RWPE2 (cell line): ENCODE measurements at regions not wholly inside any gene's neighbourhood (a gene's known extent, or its start where the extent isn't known, plus 50 kb on each side); places are given as distances from the start of the nearest gene placed in this dataset.

Source experiments
- ATAC-seq: fragments of 200-7000 bp; cut with Tn5 transposase; 3 replicates; pipeline ENCODE4 v1.9.1; 2021; ENCODE audit warnings: low read depth
- DNase-seq: peaks from one replicate; pipeline ENCODE4 v3.0.0-alpha.2; 2020; ENCODE audit warnings: low spot score
- H3K27ac ChIP-seq: fragments of 450-650 bp; 2 replicates; pipeline ENCODE4 v1.5.1; 2017; ENCODE audit warnings: mild to moderate bottlenecking; ENCODE audit not compliant: poor library complexity, severe bottlenecking
- H3K27me3 ChIP-seq: fragments of 250-450 bp; sonication (Bioruptor Pico); 2 replicates; pipeline ENCODE4 v1.5.1; 2021; ENCODE audit warnings: mild to moderate bottlenecking, moderate library complexity; ENCODE audit not compliant: insufficient read depth, poor library complexity, severe bottlenecking
- H3K36me3 ChIP-seq: fragments of 250-450 bp; sonication (Bioruptor Pico); 2 replicates; pipeline ENCODE4 v1.5.1; 2020; ENCODE audit warnings: low read depth, mild to moderate bottlenecking, moderate library complexity
- H3K4me1 ChIP-seq: fragments of 250-450 bp; sonication (Bioruptor Pico); 2 replicates; pipeline ENCODE4 v1.5.1; 2021; ENCODE audit warnings: mild to moderate bottlenecking, moderate library complexity; ENCODE audit not compliant: insufficient read depth, poor library complexity, severe bottlenecking
- H3K4me3 ChIP-seq: fragments of 250-450 bp; sonication (Bioruptor Pico); 2 replicates; pipeline ENCODE4 v1.5.1; 2021; ENCODE audit warnings: mild to moderate bottlenecking, moderate library complexity; ENCODE audit not compliant: severe bottlenecking
- H3K9me3 ChIP-seq: fragments of 250-450 bp; sonication (Bioruptor Pico); 2 replicates; pipeline ENCODE4 v1.5.1; 2021; ENCODE audit warnings: mild to moderate bottlenecking, moderate library complexity; ENCODE audit not compliant: severe bottlenecking
- TF ChIP-seq, protein P1 (sequence below): fragments of 450-650 bp; IDR thresholded peaks from one replicate; pipeline ENCODE4 v1.5.1; 2017; ENCODE audit warnings: mild to moderate bottlenecking, moderate library complexity; ENCODE audit not compliant: poor library complexity, severe bottlenecking

DNA sequence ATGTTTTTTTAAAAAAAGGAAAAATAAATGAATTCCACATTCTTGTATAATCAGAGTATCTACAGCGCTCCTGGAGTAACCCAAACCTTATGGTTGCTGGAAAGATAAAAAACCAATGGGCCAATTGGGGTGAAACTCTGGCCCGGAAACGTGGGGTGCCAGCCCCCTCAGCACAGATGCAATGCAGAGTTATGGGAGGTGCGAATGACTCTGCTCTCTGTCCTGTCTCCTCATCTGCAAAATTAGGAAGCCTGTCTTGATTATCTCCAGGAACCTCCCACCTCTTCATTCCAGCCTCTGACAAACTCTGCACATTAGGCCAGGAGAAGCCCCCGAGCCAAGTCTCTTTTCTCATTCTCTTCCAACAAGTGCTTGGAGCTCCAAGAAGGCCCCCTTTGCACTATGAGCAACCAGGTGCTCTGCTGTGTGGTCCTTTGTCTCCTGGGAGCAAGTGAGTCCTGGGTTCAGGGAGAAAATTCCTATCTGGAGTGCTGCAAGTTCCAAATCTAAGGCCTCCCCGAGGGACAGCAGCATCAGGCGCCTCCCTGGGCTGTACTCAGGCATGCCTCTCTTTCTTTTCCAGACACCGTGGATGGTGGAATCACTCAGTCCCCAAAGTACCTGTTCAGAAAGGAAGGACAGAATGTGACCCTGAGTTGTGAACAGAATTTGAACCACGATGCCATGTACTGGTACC lies 130.5 kb upstream of the PRSS1 start:
- H3K4me1 ChIP-seq = peaks cover 5% of the 10 kb centered on the region
- no peak overlapping the region for H3K4me3 ChIP-seq
- ATAC-seq = no peak

GRCh38 chr7:142616842-142617241 lies 132.4 kb upstream of the PRSS1 start:
- Histone ChIP-seq H3K9me3 (no peaks in the 10 kb centered on the region), H3K27ac (no peak overlapping the region), H3K27me3 (no peaks in the 10 kb centered on the region), H3K4me1 (peaks cover 12% of the 10 kb centered on the region), H3K4me3 (no peak overlapping the region), H3K36me3 (no peaks in the 10 kb centered on the region)
- DNase-seq = no peak
- no peak for ATAC-seq
- TF ChIP-seq, protein P1, sequence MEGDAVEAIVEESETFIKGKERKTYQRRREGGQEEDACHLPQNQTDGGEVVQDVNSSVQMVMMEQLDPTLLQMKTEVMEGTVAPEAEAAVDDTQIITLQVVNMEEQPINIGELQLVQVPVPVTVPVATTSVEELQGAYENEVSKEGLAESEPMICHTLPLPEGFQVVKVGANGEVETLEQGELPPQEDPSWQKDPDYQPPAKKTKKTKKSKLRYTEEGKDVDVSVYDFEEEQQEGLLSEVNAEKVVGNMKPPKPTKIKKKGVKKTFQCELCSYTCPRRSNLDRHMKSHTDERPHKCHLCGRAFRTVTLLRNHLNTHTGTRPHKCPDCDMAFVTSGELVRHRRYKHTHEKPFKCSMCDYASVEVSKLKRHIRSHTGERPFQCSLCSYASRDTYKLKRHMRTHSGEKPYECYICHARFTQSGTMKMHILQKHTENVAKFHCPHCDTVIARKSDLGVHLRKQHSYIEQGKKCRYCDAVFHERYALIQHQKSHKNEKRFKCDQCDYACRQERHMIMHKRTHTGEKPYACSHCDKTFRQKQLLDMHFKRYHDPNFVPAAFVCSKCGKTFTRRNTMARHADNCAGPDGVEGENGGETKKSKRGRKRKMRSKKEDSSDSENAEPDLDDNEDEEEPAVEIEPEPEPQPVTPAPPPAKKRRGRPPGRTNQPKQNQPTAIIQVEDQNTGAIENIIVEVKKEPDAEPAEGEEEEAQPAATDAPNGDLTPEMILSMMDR = no peak

More for the DNA sequence above, 130.5 kb upstream of the PRSS1 start:
- H3K27ac ChIP-seq = no peak overlapping the region
- no peaks in the 10 kb centered on the region for H3K9me3 ChIP-seq
- TF ChIP-seq, protein P1 = no peak
- H3K27me3 ChIP-seq = no peaks in the 10 kb centered on the region
- H3K36me3 ChIP-seq = no peaks in the 10 kb centered on the region
- no peak for DNase-seq

DNA sequence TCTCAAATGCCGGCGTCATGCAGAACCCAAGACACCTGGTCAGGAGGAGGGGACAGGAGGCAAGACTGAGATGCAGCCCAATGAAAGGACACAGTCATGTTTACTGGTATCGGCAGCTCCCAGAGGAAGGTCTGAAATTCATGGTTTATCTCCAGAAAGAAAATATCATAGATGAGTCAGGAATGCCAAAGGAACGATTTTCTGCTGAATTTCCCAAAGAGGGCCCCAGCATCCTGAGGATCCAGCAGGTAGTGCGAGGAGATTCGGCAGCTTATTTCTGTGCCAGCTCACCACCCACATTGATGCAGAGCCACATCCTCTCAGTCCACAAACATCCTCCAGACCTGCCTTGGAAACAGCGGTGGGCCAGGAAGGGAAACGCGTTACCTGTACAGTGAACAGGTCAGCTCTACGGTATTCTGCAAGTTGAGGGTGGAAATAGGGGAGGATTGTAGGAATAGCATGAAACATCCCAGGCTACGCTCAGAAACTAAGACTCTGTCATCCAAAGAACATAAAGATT lies 133.1 kb upstream of the PRSS1 start:
- H3K27ac ChIP-seq = no peak overlapping the region
- H3K4me3 ChIP-seq = no peak overlapping the region
- ATAC-seq = no peak
- no peak for DNase-seq
- TF ChIP-seq, protein P1 = no peak
- H3K4me1 ChIP-seq = peaks cover 12% of the 10 kb centered on the region
- no peaks in the 10 kb centered on the region for H3K27me3 ChIP-seq
- H3K36me3 ChIP-seq = no peaks in the 10 kb centered on the region
- H3K9me3 ChIP-seq = no peaks in the 10 kb centered on the region

- Histone ChIP-seq H3K4me1 (peaks cover 12% of the 10 kb centered on the region), H3K4me3 (no peak overlapping the region), H3K27me3 (no peaks in the 10 kb centered on the region), H3K36me3 (no peaks in the 10 kb centered on the region), H3K9me3 (no peaks in the 10 kb centered on the region), H3K27ac (no peak overlapping the region)
- TF ChIP-seq, protein P1 = no peak
- DNase-seq (no peak), ATAC-seq (no peak)
Measured at GRCh38 chr7:142615508-142615907, 133.8 kb upstream of the PRSS1 start.

GRCh38 chr7:142614116-142614515 lies 135.2 kb upstream of the PRSS1 start:
- TF ChIP-seq, protein P1 = no peak
- no peaks in the 10 kb centered on the region for H3K27me3 ChIP-seq
- H3K36me3 ChIP-seq = no peaks in the 10 kb centered on the region
- peak; percentile 66; the same call in 2 of the 3 replicates for ATAC-seq
- no peaks in the 10 kb centered on the region for H3K9me3 ChIP-seq
- peak overlapping the region; percentile 71 for H3K27ac ChIP-seq
- H3K4me3 ChIP-seq = no peak overlapping the region
- peaks cover 12% of the 10 kb centered on the region for H3K4me1 ChIP-seq
- DNase-seq = no peak
